GM10248 (cell line): ENCODE measurements at regions not wholly inside any gene's neighbourhood (a gene's known extent, or its start where the extent isn't known, plus 50 kb on each side); places are given as distances from the start of the nearest gene placed in this dataset.

Source experiments
- CTCF ChIA-PET: fragments of 300-600 bp; sonication (Branson Sonifier 250); formaldehyde crosslinking; extraction: SDS; loops from one replicate; lab custom pipeline; 2021; ENCODE audit warnings: antibody characterized with exemption; lab: Yijun Ruan, JAX
- POLR2A ChIA-PET: fragments of 350-650 bp; sonication (Branson Sonifier 250); formaldehyde crosslinking; extraction: SDS; loops from one replicate; lab custom pipeline; 2020; ENCODE audit warnings: antibody characterized with exemption; lab: Yijun Ruan, JAX
- DNase-seq: peaks from one replicate; pipeline ENCODE4 v3.0.0; 2012; ENCODE audit errors: extremely low spot score
- CTCF ChIP-seq: IDR thresholded peaks from 2 replicates; pipeline ENCODE4 v1.5.1; 2012; ENCODE audit warnings: mild to moderate bottlenecking, low read depth; ENCODE audit errors: extremely low read depth, missing control alignments, control extremely low read depth

- no peak for TF ChIP-seq CTCF
- no peak for DNase-seq
- ChIA-PET POLR2A (no interaction called here), CTCF (interaction anchor here (0.7 to 1.5 kb wide), 2 partner anchors 23 to 32 kb away, joined by 3 to 6 read pairs; no protein-coding TSS in a partner anchor)
Measured at GRCh38 chr2:174656676-174657176, 59.1 kb upstream of the WIPF1 start.

GRCh38 chr2:174656035-174656434 is 58.4 kb upstream of the WIPF1 start:
- CTCF ChIA-PET, result interaction anchor here (0.7 to 1.5 kb wide), 3 partner anchors 22 to 32 kb away, joined by 3 to 6 read pairs (median 3); no protein-coding TSS in a partner anchor
- DNase-seq, result no peak
- POLR2A ChIA-PET, result no interaction called here
- no peak for TF ChIP-seq CTCF

GRCh38 chr2:174654419-174654941 is 56.9 kb upstream of the WIPF1 start:
- DNase-seq, result no peak
- CTCF ChIA-PET, result interaction anchor here (1.1 kb wide), 1 partner anchor 13 kb away, joined by 3 read pairs; no protein-coding TSS in a partner anchor
- no peak for TF ChIP-seq CTCF
- POLR2A ChIA-PET, result interaction anchor here (0.6 kb wide), 1 partner anchor 921 kb away, joined by 3 read pairs; no protein-coding TSS in a partner anchor

- DNase-seq, result no peak
- ChIA-PET POLR2A (no interaction called here), CTCF (no interaction called here)
- no peak for TF ChIP-seq CTCF
Measured at GRCh38 chr2:174648896-174649295, 51.3 kb upstream of the WIPF1 start.
